Neural cell (in vitro differentiated cells): ENCODE measurements at regions not wholly inside any gene's neighbourhood (a gene's known extent, or its start where the extent isn't known, plus 50 kb on each side); places are given as distances from the start of the nearest gene placed in this dataset.

Experiments
- H2AFZ ChIP-seq: fragments of 200-600, 300-800 bp; sonication (generic), shearing (Covaris generic); 2 replicates; pipeline ENCODE4 v1.6.0; 2014; ENCODE audit warnings: low read depth, mild to moderate bottlenecking, antibody characterized with exemption, low read length, moderate library complexity
- H3F3A ChIP-seq: fragments of 200-600 bp; shearing (Covaris generic); 2 replicates; pipeline ENCODE4 v1.6.1; 2016; ENCODE audit warnings: mild to moderate bottlenecking, moderate library complexity, mixed read lengths, antibody characterized with exemption, low read length; ENCODE audit not compliant: insufficient read depth, poor library complexity, severe bottlenecking
- H3K27ac ChIP-seq: fragments of 200-600, 300-800 bp; sonication (generic), shearing (Covaris generic); 2 replicates; pipeline ENCODE4 v1.5.1; 2014; ENCODE audit warnings: mild to moderate bottlenecking, low read length, moderate library complexity
- H3K27me3 ChIP-seq: fragments of 300-800, 200-600 bp; sonication (generic), shearing (Covaris generic); 2 replicates; pipeline ENCODE4 v1.6.0; 2014; ENCODE audit warnings: mild to moderate bottlenecking, low read depth, low read length, moderate library complexity; ENCODE audit not compliant: insufficient read depth
- H3K36me3 ChIP-seq: fragments of 300-800, 200-600 bp; sonication (generic), shearing (Covaris generic); 2 replicates; pipeline ENCODE4 v1.5.1; 2014; ENCODE audit warnings: mild to moderate bottlenecking, antibody characterized with exemption, low read length, moderate library complexity; ENCODE audit not compliant: insufficient read depth
- H3K4me2 ChIP-seq: fragments of 300-800, 200-600 bp; sonication (generic), shearing (Covaris generic); 2 replicates; pipeline ENCODE4 v1.6.0; 2014; ENCODE audit warnings: mild to moderate bottlenecking, low read length
- H3K4me3 ChIP-seq: fragments of 300-800, 200-600 bp; sonication (generic), shearing (Covaris generic); 2 replicates; pipeline ENCODE4 v1.5.1; 2014; ENCODE audit warnings: mild to moderate bottlenecking, low read length, moderate library complexity
- H3K79me2 ChIP-seq: fragments of 200-600 bp; shearing (Covaris generic); replicated peaks from 2 replicates; pipeline ENCODE4 v1.6.0; 2014; ENCODE audit warnings: mild to moderate bottlenecking, low read length, moderate library complexity; ENCODE audit not compliant: insufficient read depth
- H3K9ac ChIP-seq: fragments of 300-800, 200-600 bp; sonication (generic), shearing (Covaris generic); 2 replicates; pipeline ENCODE4 v1.6.1; 2016; ENCODE audit warnings: mild to moderate bottlenecking, low read length, mixed read lengths
- H3K9me2 ChIP-seq: fragments of 200-600 bp; shearing (Covaris generic); 2 replicates; pipeline ENCODE4 v1.6.1; 2016; ENCODE audit warnings: mild to moderate bottlenecking, low read length, mixed read lengths; ENCODE audit not compliant: insufficient read depth
- H3K9me3 ChIP-seq: fragments of 200-600, 300-800 bp; sonication (generic), shearing (Covaris generic); 2 replicates; pipeline ENCODE4 v1.6.1; 2016; ENCODE audit warnings: mild to moderate bottlenecking, mixed run types, low read length, moderate library complexity, mixed read lengths
- H4K20me1 ChIP-seq: fragments of 200-600 bp; shearing (Covaris generic); 2 replicates; pipeline ENCODE4 v1.6.1; 2016; ENCODE audit warnings: mild to moderate bottlenecking, mixed run types; ENCODE audit not compliant: insufficient read depth
- CTCF ChIP-seq: fragments of 450-650 bp; IDR thresholded peaks from 2 replicates; pipeline ENCODE4 v1.5.1; 2014; ENCODE audit warnings: antibody characterized with exemption, mild to moderate bottlenecking, moderate library complexity; ENCODE audit not compliant: poor library complexity, severe bottlenecking
- EP300 ChIP-seq: fragments of 450-650 bp; conservative IDR thresholded peaks from 2 replicates; pipeline ENCODE4 v1.6.1; 2014; ENCODE audit warnings: antibody characterized with exemption, mild to moderate bottlenecking, moderate library complexity; ENCODE audit not compliant: poor library complexity, severe bottlenecking
- EZH2 ChIP-seq: fragments of 200-600, 300-800 bp; shearing (Covaris generic), sonication (generic); IDR thresholded peaks from 2 replicates; pipeline ENCODE4 v1.6.1; 2014; ENCODE audit warnings: antibody characterized with exemption, low read length, borderline replicate concordance, mild to moderate bottlenecking; ENCODE audit not compliant: insufficient read depth, poor library complexity, severe bottlenecking
- MXI1 ChIP-seq: fragments of 450-650 bp; conservative IDR thresholded peaks from 2 replicates; pipeline ENCODE4 v1.6.1; 2014; ENCODE audit warnings: antibody characterized with exemption, mild to moderate bottlenecking; ENCODE audit not compliant: poor library complexity, severe bottlenecking
- POLR2AphosphoS5 ChIP-seq: IDR thresholded peaks from 2 replicates; pipeline ENCODE4 v1.6.1; 2012
- RAD21 ChIP-seq: fragments of 450-650 bp; conservative IDR thresholded peaks from 2 replicates; pipeline ENCODE4 v1.6.1; 2014; ENCODE audit warnings: antibody characterized with exemption, mild to moderate bottlenecking, moderate library complexity
- REST ChIP-seq: IDR thresholded peaks from 2 replicates; pipeline ENCODE4 v1.6.1; 2012; ENCODE audit warnings: borderline replicate concordance
- SMC3 ChIP-seq: fragments of 450-650 bp; conservative IDR thresholded peaks from 2 replicates; pipeline ENCODE4 v1.6.1; 2014; ENCODE audit warnings: antibody characterized with exemption, mild to moderate bottlenecking, moderate library complexity; ENCODE audit not compliant: poor library complexity
- TAF1 ChIP-seq: IDR thresholded peaks from 2 replicates; pipeline ENCODE4 v1.6.1; 2012; ENCODE audit warnings: low read depth

DNA sequence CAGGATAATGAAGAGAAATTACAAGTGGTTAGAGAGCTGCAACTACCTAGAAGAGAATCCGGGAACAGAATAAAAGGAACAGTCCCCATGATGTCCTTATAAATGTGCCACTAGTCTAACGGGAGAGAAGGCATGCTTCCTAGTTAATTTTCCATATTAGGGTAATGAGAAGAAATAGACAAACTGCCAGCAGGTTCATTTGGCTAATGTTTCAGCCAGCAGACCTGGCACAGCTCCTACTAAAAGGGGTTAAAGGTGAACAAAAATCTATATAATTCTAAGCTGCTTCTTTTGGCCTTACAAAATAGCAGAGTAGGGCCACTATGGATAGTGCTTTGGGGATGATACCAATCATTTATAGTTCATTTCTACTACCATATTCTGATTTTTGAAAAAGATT is 845.3 kb upstream of the GCFC2 start:
- no peaks in the 10 kb centered on the region for H3K9me2 ChIP-seq
- no peak for TF ChIP-seq TAF1
- TF ChIP-seq EP300: no peak
- no peak for TF ChIP-seq EZH2
- H4K20me1 ChIP-seq: no peaks in the 10 kb centered on the region
- no peaks in the 10 kb centered on the region for H3F3A ChIP-seq
- no peaks in the 10 kb centered on the region for H3K9me3 ChIP-seq
- no peak overlapping the region for H3K27ac ChIP-seq
- no peaks in the 10 kb centered on the region for H3K27me3 ChIP-seq
- H3K4me2 ChIP-seq: no peak overlapping the region
- H2AFZ ChIP-seq: no peak overlapping the region
- H3K9ac ChIP-seq: no peak overlapping the region
- H3K36me3 ChIP-seq: no peaks in the 10 kb centered on the region
- no peaks in the 10 kb centered on the region for H3K79me2 ChIP-seq
- H3K4me3 ChIP-seq: no peak overlapping the region

DNA sequence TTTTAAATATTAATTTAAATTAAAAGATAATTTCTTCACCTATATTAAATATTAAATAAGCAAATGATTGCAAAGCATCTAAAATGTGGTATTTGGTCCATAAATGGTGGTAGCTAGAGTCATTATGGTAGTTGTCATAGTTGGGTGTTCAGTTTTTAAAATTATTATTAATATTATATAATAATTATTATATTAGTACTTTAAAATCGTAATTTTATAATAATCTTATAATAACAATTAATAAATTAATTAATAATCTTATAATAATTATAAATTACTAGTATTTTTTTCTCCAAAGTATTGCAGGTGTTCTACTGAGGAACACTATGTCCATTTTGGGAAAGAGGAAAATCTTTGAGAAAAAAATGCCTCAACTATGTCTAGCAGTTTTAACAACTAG is 835.5 kb upstream of the GCFC2 start:
- no peaks in the 10 kb centered on the region for H4K20me1 ChIP-seq
- TF ChIP-seq TAF1: no peak
- TF ChIP-seq MXI1: no peak
- no peak for TF ChIP-seq CTCF
- no peak for TF ChIP-seq SMC3
- no peak for TF ChIP-seq POLR2AphosphoS5
- TF ChIP-seq EP300: no peak
- TF ChIP-seq EZH2: no peak
- TF ChIP-seq RAD21: no peak
- TF ChIP-seq REST: no peak
- H3K27ac ChIP-seq: no peak overlapping the region
- H3K9ac ChIP-seq: no peak overlapping the region
- H3K9me2 ChIP-seq: no peaks in the 10 kb centered on the region
- H3K27me3 ChIP-seq: no peaks in the 10 kb centered on the region
- no peaks in the 10 kb centered on the region for H3K36me3 ChIP-seq
- H2AFZ ChIP-seq: no peak overlapping the region
- no peaks in the 10 kb centered on the region for H3K9me3 ChIP-seq
- H3K4me2 ChIP-seq: no peak overlapping the region
- no peak overlapping the region for H3K4me3 ChIP-seq
- H3K79me2 ChIP-seq: no peaks in the 10 kb centered on the region
- no peaks in the 10 kb centered on the region for H3F3A ChIP-seq

- no peaks in the 10 kb centered on the region for H3K36me3 ChIP-seq
- H3K27ac ChIP-seq: no peak overlapping the region
- no peaks in the 10 kb centered on the region for H3K79me2 ChIP-seq
- no peak overlapping the region for H3K9ac ChIP-seq
- H3F3A ChIP-seq: no peaks in the 10 kb centered on the region
- no peaks in the 10 kb centered on the region for H3K9me2 ChIP-seq
- TF ChIP-seq TAF1 (no peak), EP300 (no peak), CTCF (no peak), MXI1 (no peak), RAD21 (no peak), REST (no peak), SMC3 (no peak), EZH2 (no peak), POLR2AphosphoS5 (no peak)
- no peak overlapping the region for H2AFZ ChIP-seq
- no peaks in the 10 kb centered on the region for H3K27me3 ChIP-seq
- H4K20me1 ChIP-seq: no peaks in the 10 kb centered on the region
- no peak overlapping the region for H3K4me3 ChIP-seq
- H3K4me2 ChIP-seq: no peak overlapping the region
- H3K9me3 ChIP-seq: no peaks in the 10 kb centered on the region
Measured at GRCh38 chr2:76544901-76545300, 834.2 kb upstream of the GCFC2 start.
